NCI-H2081 (cell line): ENCODE measurements at regions not wholly inside any gene's neighbourhood (a gene's known extent, or its start where the extent isn't known, plus 50 kb on each side); places are given as distances from the start of the nearest gene placed in this dataset.

Experiments used
- DNase-seq, 2 experiments: peaks; one replicate each; lab custom pipeline; 2025; lab: John Stamatoyannopoulos, UW

GRCh38 chr22:47260551-47260950 is 498.1 kb downstream of the TBC1D22A start:
- no peak for DNase-seq

- no peak for DNase-seq
Observed at GRCh38 chr22:47259990-47260389, 497.5 kb downstream of the TBC1D22A start.

- DNase-seq: no peak
Observed at GRCh38 chr22:47259049-47259448, 496.6 kb downstream of the TBC1D22A start.

GRCh38 chr22:47257976-47258375 is 495.5 kb downstream of the TBC1D22A start:
- DNase-seq: no peak

- DNase-seq: no peak
Observed at GRCh38 chr22:47257566-47257965, 495.1 kb downstream of the TBC1D22A start.

- DNase-seq: no peak
Observed at GRCh38 chr22:47251911-47252310, 489.5 kb downstream of the TBC1D22A start.

- no peak for DNase-seq
Observed at GRCh38 chr22:47250995-47251765, 488.7 kb downstream of the TBC1D22A start.

- no peak for DNase-seq
Observed at GRCh38 chr22:47249370-47249928, 487.0 kb downstream of the TBC1D22A start.

GRCh38 chr22:47248925-47249324 is 486.5 kb downstream of the TBC1D22A start:
- no peak for DNase-seq

GRCh38 chr22:47247579-47248240 is 485.3 kb downstream of the TBC1D22A start:
- DNase-seq: no peak

GRCh38 chr22:47245786-47246185 is 483.3 kb downstream of the TBC1D22A start:
- DNase-seq: no peak

GRCh38 chr22:47245286-47245685 is 482.8 kb downstream of the TBC1D22A start:
- no peak for DNase-seq

- DNase-seq: no peak
Observed at GRCh38 chr22:47240116-47240515, 477.7 kb downstream of the TBC1D22A start.

GRCh38 chr22:47239474-47239860 is 477.0 kb downstream of the TBC1D22A start:
- no peak for DNase-seq

- no peak for DNase-seq
Observed at GRCh38 chr22:47238690-47239473, 476.4 kb downstream of the TBC1D22A start.

GRCh38 chr22:47237890-47238480 is 475.5 kb downstream of the TBC1D22A start:
- no peak for DNase-seq

- DNase-seq: no peak
Observed at GRCh38 chr22:47236718-47237117, 474.3 kb downstream of the TBC1D22A start.

- no peak for DNase-seq
Observed at GRCh38 chr22:47236161-47236560, 473.7 kb downstream of the TBC1D22A start.

GRCh38 chr22:47233316-47234243 is 471.1 kb downstream of the TBC1D22A start:
- no peak for DNase-seq

- DNase-seq: no peak
Observed at GRCh38 chr22:47232753-47233152, 470.3 kb downstream of the TBC1D22A start.

GRCh38 chr22:47232197-47232596 is 469.7 kb downstream of the TBC1D22A start:
- no peak for DNase-seq
